ENCODE measurements at regions not wholly inside any gene's neighbourhood (a gene's known extent, or its start where the extent isn't known, plus 50 kb on each side); places are given as distances from the start of the nearest gene placed in this dataset.

GRCh38 chr13:97855570-97856303 is 97.7 kb upstream of the IPO5 start:
- TF ChIP-seq, protein P1, sequence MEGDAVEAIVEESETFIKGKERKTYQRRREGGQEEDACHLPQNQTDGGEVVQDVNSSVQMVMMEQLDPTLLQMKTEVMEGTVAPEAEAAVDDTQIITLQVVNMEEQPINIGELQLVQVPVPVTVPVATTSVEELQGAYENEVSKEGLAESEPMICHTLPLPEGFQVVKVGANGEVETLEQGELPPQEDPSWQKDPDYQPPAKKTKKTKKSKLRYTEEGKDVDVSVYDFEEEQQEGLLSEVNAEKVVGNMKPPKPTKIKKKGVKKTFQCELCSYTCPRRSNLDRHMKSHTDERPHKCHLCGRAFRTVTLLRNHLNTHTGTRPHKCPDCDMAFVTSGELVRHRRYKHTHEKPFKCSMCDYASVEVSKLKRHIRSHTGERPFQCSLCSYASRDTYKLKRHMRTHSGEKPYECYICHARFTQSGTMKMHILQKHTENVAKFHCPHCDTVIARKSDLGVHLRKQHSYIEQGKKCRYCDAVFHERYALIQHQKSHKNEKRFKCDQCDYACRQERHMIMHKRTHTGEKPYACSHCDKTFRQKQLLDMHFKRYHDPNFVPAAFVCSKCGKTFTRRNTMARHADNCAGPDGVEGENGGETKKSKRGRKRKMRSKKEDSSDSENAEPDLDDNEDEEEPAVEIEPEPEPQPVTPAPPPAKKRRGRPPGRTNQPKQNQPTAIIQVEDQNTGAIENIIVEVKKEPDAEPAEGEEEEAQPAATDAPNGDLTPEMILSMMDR (IDR thresholded peaks at IDR 0.05) = peak; percentile 83
- TF ChIP-seq REST (IDR thresholded peaks at IDR 0.05; ENCODE audit: insufficient read depth in 1 of 2, low read depth in 2 of 2, low read length in 1 of 2) = no peak
